Epithelial cell of esophagus (primary cell): ENCODE measurements at regions not wholly inside any gene's neighbourhood (a gene's known extent, or its start where the extent isn't known, plus 50 kb on each side); places are given as distances from the start of the nearest gene placed in this dataset.

Experiments
- DNase-seq: peaks from one replicate; pipeline ENCODE4 v3.0.0; 2010; ENCODE audit warnings: low read depth
- H3K4me3 ChIP-seq: 2 replicates; pipeline ENCODE4 v1.5.1; 2011; ENCODE audit warnings: mild to moderate bottlenecking, low read length, control low read depth
- TF ChIP-seq, protein P1 (sequence below): IDR thresholded peaks from 2 replicates; pipeline ENCODE4 v1.5.1; 2011; ENCODE audit warnings: low read depth, mild to moderate bottlenecking, low read length, control low read depth, inconsistent platforms; ENCODE audit not compliant: insufficient read depth; ENCODE audit errors: missing control alignments

DNA sequence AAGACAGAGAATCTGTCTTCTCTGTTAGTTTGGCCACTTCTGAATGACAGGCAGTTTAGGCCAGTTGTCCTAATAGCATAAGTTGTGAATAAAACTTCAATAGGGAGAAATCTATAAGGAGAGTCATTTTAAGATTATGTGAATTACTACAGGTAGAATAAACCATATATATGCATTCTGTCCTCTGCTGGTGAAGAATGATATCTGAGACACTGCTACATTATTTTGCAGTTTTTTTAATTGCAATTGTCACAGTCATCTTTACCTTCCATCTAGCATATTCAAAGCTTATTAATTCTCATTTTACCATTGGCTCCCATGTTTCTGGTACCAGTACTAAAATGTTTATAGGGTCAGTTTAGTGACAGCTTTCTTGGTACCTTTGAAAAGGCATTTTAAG, 519.6 kb upstream of the DEPDC1 start:
- no peak overlapping the region for H3K4me3 ChIP-seq
- TF ChIP-seq, protein P1, sequence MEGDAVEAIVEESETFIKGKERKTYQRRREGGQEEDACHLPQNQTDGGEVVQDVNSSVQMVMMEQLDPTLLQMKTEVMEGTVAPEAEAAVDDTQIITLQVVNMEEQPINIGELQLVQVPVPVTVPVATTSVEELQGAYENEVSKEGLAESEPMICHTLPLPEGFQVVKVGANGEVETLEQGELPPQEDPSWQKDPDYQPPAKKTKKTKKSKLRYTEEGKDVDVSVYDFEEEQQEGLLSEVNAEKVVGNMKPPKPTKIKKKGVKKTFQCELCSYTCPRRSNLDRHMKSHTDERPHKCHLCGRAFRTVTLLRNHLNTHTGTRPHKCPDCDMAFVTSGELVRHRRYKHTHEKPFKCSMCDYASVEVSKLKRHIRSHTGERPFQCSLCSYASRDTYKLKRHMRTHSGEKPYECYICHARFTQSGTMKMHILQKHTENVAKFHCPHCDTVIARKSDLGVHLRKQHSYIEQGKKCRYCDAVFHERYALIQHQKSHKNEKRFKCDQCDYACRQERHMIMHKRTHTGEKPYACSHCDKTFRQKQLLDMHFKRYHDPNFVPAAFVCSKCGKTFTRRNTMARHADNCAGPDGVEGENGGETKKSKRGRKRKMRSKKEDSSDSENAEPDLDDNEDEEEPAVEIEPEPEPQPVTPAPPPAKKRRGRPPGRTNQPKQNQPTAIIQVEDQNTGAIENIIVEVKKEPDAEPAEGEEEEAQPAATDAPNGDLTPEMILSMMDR = peak; percentile 18
- DNase-seq = no peak

DNA sequence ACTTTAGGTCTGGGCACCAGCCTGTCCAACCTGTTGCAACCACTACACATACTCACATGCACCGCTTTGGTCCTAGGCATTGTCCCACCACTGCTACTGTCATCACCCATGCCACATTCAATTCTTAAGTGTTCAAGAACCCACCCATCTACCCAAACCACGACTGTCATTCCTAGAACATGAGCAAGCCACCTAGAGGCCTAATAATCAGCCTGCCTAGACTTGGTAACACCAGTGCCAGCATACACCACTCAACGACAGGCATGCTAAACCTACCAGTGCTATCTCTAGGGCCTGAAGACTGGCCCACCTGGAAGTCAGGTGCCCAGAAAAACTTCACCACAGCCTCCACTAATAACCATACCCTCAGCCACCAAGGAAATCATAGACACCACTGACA, 532.8 kb upstream of the DEPDC1 start:
- peak; percentile 18 for DNase-seq
- no peak overlapping the region for H3K4me3 ChIP-seq
- TF ChIP-seq, protein P1 = no peak

DNA sequence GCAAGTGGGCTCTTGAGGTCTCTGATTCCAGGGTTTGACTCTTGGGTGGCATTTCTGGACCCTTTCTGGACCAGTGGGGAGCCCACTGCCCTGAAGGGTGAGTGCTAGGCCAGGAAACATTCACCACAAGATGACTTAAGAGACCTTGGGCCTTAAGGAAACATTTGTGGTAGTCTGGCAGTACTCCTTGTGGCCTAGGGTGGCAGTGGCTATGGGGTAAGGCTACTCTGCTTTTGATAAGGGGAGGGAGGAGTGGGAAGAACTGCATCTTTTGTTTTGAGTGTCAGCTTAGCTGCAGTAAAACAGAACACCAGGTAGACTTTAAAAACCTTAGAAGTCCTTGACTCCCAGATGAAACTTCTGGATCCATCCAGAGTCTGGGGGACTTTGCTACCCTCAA, 529.3 kb upstream of the LRRC7 start:
- no peak overlapping the region for H3K4me3 ChIP-seq
- no peak for DNase-seq
- TF ChIP-seq, protein P1 = no peak

DNA sequence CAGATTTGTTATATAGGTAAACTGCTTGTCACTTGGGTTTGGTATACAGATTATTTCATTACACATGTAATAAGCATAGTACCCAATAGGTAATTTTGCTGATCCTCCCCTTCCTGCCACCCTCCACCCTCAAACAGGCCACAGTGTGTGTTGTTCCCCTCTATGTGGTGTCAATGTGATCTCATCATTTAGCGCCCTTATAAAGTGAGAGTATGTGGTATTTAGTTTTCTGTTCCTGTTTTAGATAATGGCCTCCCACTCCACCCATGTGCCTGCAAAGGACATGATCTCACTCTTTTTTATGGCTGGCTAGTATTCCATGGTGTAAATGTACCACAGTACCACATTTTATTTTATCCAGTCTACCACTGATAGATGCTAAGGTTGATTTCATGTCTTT, 522.1 kb upstream of the LRRC7 start:
- TF ChIP-seq, protein P1 = no peak
- DNase-seq = no peak
- H3K4me3 ChIP-seq = no peak overlapping the region

DNA sequence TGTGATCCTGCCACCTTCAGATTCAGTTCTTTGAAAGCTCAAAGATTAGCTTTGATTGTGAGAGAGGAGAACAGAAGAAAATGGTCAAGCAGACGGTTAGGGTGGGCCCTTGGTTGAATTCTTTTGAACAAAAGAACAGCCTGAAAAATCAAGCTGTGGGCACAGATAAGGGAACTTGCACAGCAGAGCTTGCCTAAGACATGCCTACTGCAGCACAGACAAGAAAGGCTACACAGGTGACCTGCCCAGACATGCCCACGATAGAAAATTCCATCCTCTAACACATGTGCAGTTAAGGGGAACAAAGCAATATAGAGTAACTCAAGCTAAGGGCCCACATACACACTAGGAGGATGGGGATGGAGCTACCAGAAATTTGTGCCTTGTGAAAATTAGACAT, 512.5 kb upstream of the LRRC7 start:
- DNase-seq = peak; percentile 95
- TF ChIP-seq, protein P1 = no peak
- no peak overlapping the region for H3K4me3 ChIP-seq

DNA sequence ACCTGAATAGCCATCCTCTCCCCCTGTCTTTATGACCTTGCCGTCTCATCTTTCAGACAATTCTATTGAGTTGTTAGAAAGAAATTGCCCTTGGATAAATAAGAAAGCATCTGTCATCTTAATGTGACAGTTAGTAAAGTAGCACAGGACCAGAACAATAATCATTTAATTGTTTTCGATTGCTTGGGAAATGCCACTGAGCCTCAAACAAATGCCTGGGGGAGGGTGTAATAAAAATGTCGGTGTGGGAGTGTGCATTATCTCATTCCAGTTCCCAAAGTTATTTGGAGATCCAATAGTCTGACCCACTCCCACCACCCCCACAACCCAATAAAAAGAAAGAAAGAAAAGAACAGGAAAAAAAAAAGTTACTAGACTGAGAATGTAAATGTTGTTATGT, 509.3 kb upstream of the LRRC7 start:
- DNase-seq = no peak
- H3K4me3 ChIP-seq = no peak overlapping the region
- TF ChIP-seq, protein P1 = no peak

DNA sequence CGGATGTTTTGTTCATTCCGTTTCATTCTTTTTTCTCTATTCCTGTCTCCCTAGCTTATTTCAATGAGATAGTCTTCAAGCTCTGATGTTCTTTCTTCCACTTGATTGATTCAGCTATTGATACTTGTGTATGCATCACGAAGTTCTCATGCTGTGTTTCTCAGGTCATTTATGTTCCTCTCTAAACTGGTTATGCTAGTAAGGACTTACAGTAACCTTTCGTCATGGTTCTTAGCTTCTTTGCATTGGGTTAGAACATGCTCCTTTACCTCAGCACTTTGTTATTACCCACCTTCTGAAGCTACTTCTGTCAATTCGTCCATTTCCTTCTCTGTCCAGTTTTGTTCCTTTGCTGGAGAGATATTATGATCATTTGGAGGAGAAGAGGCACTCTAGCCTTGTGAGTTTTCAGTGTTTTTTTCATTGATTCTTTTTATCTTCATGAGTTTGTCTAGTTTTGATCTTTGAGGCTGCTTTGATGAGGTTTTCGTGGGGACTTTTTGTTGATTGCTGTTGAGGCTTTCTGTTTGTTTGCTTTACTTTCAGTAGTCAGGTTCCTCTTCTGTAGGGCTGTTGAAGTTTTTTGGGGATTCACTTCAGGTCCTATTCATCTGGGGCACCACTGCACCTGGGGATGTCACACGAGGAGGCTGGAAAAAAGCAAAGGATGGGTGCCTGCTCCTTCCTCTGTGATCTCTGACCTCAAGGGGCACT, 496.9 kb upstream of the LRRC7 start:
- TF ChIP-seq, protein P1 = no peak
- DNase-seq = no peak
- no peak overlapping the region for H3K4me3 ChIP-seq
